Activated T-helper 1 cell treated with anti-CD3 and anti-CD28 coated beads, Interleukin-12 subunit alpha, Interleukin-12 subunit beta, Interleukin-2, Interleukin-4 antibody, amounts not matched to agents 30 ng/mL and 10 ng/mL and 1 ng/mL, durations not matched to agents 14 hours and 24 hours and 36 hours (primary cell): ENCODE measurements at regions not wholly inside any gene's neighbourhood (a gene's known extent, or its start where the extent isn't known, plus 50 kb on each side); places are given as distances from the start of the nearest gene placed in this dataset.

Experiments
- DNase-seq: peaks from one replicate; pipeline ENCODE4 v3.0.0; 2021; ENCODE audit warnings: low spot score
- H3K27ac Mint-ChIP-seq: one replicate; pipeline ENCODE4 v1.8.0; 2021; ENCODE audit warnings: mild to moderate bottlenecking, mixed read lengths
- H3K27me3 Mint-ChIP-seq: one replicate; pipeline ENCODE4 v1.8.0; 2022; ENCODE audit warnings: mild to moderate bottlenecking, moderate library complexity, mixed read lengths; ENCODE audit not compliant: insufficient read depth
- H3K36me3 Mint-ChIP-seq: one replicate; pipeline ENCODE4 v1.8.0; 2021; ENCODE audit warnings: low read depth, mixed read lengths
- H3K4me1 Mint-ChIP-seq: one replicate; pipeline ENCODE4 v1.8.0; 2021; ENCODE audit warnings: low read depth, mixed read lengths
- H3K4me3 Mint-ChIP-seq: one replicate; pipeline ENCODE4 v1.8.0; 2021; ENCODE audit warnings: mild to moderate bottlenecking, moderate library complexity, mixed read lengths
- H3K9me3 Mint-ChIP-seq: one replicate; pipeline ENCODE4 v1.8.0; 2021; ENCODE audit warnings: mixed read lengths
- intact Hi-C: fragments of 100-400 bp; cut with micrococcal nuclease; formaldehyde crosslinking; loops from one replicate; pipeline ENCODE4 v1.15.1; 2024

- DNase-seq, result no peak
- Mint-ChIP-seq H3K27ac (no peak overlapping the region), H3K4me3 (no peak overlapping the region), H3K9me3 (no peaks in the 10 kb centered on the region), H3K4me1 (no peaks in the 10 kb centered on the region), H3K27me3 (no peaks in the 10 kb centered on the region), H3K36me3 (no peaks in the 10 kb centered on the region)
- intact Hi-C loops, result no loop called here
Measured at GRCh38 chr6:77403424-77403823, 59.9 kb downstream of the HTR1B start.

DNA sequence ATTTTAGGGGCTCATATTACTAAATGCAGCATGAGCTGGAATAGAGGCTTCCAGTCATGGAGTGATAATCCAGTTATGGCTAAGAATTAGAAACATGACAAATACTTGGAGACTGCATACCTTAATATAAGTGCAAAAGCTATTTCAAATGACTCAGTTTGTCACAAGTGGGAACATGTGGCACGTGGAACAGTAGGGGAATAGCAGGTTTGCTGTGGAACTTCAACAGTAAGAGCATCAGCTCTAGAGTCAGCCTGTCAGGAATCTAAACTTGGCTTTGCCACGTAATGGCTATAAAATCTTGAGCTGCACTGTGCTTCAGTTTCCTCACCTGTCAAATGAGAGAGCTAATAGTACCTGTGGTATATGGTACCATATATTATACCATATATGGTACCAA is 62.1 kb downstream of the HTR1B start:
- intact Hi-C loops, result no loop called here
- Mint-ChIP-seq H3K36me3 (no peaks in the 10 kb centered on the region), H3K4me3 (no peak overlapping the region), H3K27ac (no peak overlapping the region), H3K9me3 (no peaks in the 10 kb centered on the region), H3K27me3 (no peaks in the 10 kb centered on the region), H3K4me1 (no peaks in the 10 kb centered on the region)
- no peak for DNase-seq

GRCh38 chr6:77397561-77397960 is 65.7 kb downstream of the HTR1B start:
- Mint-ChIP-seq H3K36me3 (no peaks in the 10 kb centered on the region), H3K4me1 (no peaks in the 10 kb centered on the region), H3K4me3 (no peak overlapping the region), H3K9me3 (no peaks in the 10 kb centered on the region), H3K27ac (no peak overlapping the region), H3K27me3 (no peaks in the 10 kb centered on the region)
- intact Hi-C loops, result no loop called here
- no peak for DNase-seq

DNA sequence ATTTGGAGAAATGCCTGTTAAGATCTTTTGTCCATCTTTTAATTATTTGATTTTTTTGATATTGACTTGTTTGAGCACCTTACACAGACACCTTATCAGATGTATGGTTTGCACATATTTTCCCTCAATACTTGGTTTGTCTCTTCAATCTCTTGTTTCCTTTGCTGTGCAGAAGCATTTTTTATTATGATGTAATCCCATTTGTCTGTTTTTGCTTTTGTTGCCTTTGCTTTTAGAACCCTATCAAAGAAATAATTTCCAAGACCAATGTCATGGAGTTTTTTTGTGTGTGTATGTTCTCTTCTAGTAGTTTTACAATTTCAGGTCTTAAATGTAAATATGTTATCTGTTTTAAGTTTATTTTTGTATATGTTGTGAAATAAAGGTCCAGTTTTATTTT is 73.9 kb downstream of the HTR1B start:
- Mint-ChIP-seq H3K4me1 (no peaks in the 10 kb centered on the region), H3K9me3 (peaks cover 4% of the 10 kb centered on the region), H3K36me3 (no peaks in the 10 kb centered on the region), H3K27me3 (no peaks in the 10 kb centered on the region), H3K4me3 (no peak overlapping the region), H3K27ac (no peak overlapping the region)
- DNase-seq, result no peak
- intact Hi-C loops, result no loop called here

GRCh38 chr6:77383026-77383425 is 80.3 kb downstream of the HTR1B start:
- Mint-ChIP-seq H3K4me1 (no peaks in the 10 kb centered on the region), H3K4me3 (no peak overlapping the region), H3K27me3 (no peaks in the 10 kb centered on the region), H3K27ac (no peak overlapping the region), H3K9me3 (peaks cover 14% of the 10 kb centered on the region), H3K36me3 (no peaks in the 10 kb centered on the region)
- DNase-seq, result no peak
- intact Hi-C loops, result no loop called here

- intact Hi-C loops, result no loop called here
- Mint-ChIP-seq H3K27ac (no peak overlapping the region), H3K4me3 (no peak overlapping the region), H3K9me3 (peaks cover 1% of the 10 kb centered on the region), H3K36me3 (no peaks in the 10 kb centered on the region), H3K27me3 (no peaks in the 10 kb centered on the region), H3K4me1 (no peaks in the 10 kb centered on the region)
- DNase-seq, result no peak
Measured at GRCh38 chr6:77373955-77374354, 89.3 kb downstream of the HTR1B start.

DNA sequence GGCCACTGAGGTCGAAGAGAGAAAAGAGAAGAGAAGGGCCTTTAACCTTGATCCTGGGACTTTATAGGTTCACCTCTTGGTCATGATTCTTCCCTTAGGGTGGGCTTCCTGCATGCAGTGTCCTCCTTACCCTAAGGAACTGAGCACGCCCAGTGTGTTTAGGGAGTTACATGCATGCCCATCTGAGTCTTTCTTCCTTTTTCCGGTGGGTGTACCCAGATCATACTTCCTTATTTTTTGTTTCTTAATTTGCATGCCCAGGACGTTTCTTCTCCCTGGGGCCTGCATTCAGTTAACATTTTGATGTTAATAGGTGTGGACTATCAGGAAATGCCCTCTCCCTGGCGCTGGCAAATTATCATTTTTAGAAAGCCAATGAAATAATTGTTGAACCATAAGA is 91.5 kb downstream of the HTR1B start:
- H3K27ac Mint-ChIP-seq, result no peak overlapping the region
- no peaks in the 10 kb centered on the region for H3K27me3 Mint-ChIP-seq

DNA sequence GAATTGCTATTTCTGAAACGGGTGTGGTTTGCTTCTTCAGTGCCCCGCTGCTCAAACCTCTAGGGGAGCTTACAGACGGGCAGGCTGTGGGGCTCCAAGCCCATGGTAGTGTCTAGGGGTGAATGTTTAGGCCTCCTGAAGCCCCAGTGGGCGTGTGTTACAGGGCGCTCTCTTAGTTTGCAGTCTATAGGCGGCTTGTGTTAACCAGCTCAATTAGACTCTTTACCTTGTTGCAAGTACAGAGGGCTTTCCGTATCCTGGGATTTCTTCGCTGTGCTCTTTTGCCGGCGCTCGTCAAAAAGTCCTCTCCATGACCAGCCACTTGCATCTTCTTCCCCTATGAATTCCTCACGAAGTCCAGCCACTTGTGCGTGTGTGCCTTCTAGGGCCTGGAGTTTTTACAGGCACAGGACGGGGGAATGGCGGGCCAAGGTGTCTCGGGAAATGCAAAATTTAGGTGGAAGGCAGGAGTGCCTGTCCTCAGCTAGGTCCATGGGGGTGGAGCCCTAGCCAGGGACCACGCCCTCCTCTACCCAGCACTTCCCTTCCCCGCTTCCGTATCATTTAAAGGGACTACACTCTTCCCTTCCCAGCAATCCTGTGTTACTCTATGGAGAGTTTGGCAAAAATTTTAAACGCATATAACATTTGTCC is 94.5 kb downstream of the HTR1B start:
- Mint-ChIP-seq H3K4me3 (no peak overlapping the region), H3K36me3 (no peaks in the 10 kb centered on the region), H3K27me3 (no peaks in the 10 kb centered on the region), H3K4me1 (no peaks in the 10 kb centered on the region), H3K9me3 (peaks cover 4% of the 10 kb centered on the region), H3K27ac (no peak overlapping the region)
- intact Hi-C loops, result no loop called here
- no peak for DNase-seq

More for the DNA sequence above, 91.5 kb downstream of the HTR1B start:
- intact Hi-C loops, result no loop called here
- no peaks in the 10 kb centered on the region for H3K4me1 Mint-ChIP-seq
- no peak for DNase-seq
- H3K9me3 Mint-ChIP-seq, result no peaks in the 10 kb centered on the region
- H3K36me3 Mint-ChIP-seq, result no peaks in the 10 kb centered on the region
- H3K4me3 Mint-ChIP-seq, result no peak overlapping the region

- no peaks in the 10 kb centered on the region for H3K27me3 Mint-ChIP-seq
- H3K36me3 Mint-ChIP-seq, result no peaks in the 10 kb centered on the region
- H3K4me3 Mint-ChIP-seq, result no peak overlapping the region
- peaks cover 6% of the 10 kb centered on the region for H3K9me3 Mint-ChIP-seq
- no peak overlapping the region for H3K27ac Mint-ChIP-seq
- no peaks in the 10 kb centered on the region for H3K4me1 Mint-ChIP-seq
- intact Hi-C loops, result no loop called here
- DNase-seq, result no peak
Measured at GRCh38 chr6:77366798-77367197, 96.5 kb downstream of the HTR1B start.

DNA sequence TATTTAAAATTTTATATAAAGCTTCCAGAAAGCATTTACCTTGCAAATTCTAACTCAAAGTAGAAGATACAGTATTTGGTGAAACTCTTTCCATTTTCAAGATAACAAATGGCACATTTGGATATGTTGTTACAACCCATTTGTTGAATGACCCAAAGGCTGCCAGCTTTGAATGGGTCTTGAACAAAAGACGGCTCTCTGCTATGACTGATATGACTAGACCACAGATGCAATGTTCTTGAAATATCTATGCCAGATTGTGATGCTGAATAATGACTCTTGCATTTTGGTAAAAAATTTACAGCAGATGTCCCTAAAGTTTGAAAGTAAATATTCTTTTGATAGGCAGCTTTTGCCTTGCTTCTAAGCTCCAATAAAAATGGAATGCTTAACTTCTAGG is 99.6 kb downstream of the HTR1B start:
- no peak overlapping the region for H3K4me3 Mint-ChIP-seq
- intact Hi-C loops, result no loop called here
- peaks cover 7% of the 10 kb centered on the region for H3K9me3 Mint-ChIP-seq
- no peaks in the 10 kb centered on the region for H3K27me3 Mint-ChIP-seq
- no peaks in the 10 kb centered on the region for H3K36me3 Mint-ChIP-seq
- no peak for DNase-seq
- peaks cover 4% of the 10 kb centered on the region for H3K4me1 Mint-ChIP-seq
- H3K27ac Mint-ChIP-seq, result no peak overlapping the region

DNA sequence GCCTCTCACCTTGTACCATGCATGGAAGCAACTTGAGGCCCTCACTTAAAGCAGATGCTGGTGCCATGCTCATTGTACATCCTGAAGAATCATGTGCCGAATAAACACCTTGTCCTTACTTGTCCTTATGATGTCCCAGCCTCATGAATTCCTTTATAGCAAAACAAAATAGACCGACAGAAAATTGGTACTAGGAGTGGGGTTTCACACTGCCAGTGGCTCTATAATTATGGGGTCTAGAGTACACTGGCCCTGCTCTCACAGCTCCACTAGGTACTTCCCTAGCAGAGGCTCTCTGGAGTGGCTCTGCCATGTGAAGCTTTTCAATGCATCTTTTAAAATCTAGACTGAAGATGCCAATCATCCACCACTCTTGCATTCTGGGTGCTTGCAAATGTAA is 101.2 kb downstream of the HTR1B start:
- no peak overlapping the region for H3K4me3 Mint-ChIP-seq
- no peaks in the 10 kb centered on the region for H3K36me3 Mint-ChIP-seq
- H3K27me3 Mint-ChIP-seq, result no peaks in the 10 kb centered on the region
- no peak for DNase-seq
- H3K9me3 Mint-ChIP-seq, result peaks cover 7% of the 10 kb centered on the region
- peaks cover 4% of the 10 kb centered on the region for H3K4me1 Mint-ChIP-seq
- intact Hi-C loops, result no loop called here
- no peak overlapping the region for H3K27ac Mint-ChIP-seq

DNA sequence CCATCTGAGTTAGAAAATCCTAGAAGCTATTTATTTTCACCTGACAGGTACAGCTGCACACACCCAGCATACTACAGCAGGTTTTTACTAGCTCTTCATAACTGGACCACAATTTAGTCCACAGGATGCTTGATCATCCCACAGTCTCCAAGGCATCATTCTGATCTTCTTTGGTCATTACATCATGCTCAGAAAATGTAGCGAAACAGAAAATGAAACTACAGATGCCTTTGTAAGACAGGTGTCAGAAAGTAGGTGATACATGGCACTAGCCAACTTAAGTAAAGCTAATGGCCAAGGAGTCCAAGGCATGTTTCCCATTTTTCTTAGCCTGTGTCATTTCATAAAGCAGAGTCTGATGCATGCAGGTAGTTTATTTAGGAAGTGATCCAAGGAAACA is 102.3 kb downstream of the HTR1B start:
- Mint-ChIP-seq H3K4me3 (no peak overlapping the region), H3K27ac (no peak overlapping the region), H3K27me3 (no peaks in the 10 kb centered on the region), H3K4me1 (peaks cover 4% of the 10 kb centered on the region), H3K36me3 (no peaks in the 10 kb centered on the region), H3K9me3 (peaks cover 4% of the 10 kb centered on the region)
- no peak for DNase-seq
- intact Hi-C loops, result no loop called here

DNA sequence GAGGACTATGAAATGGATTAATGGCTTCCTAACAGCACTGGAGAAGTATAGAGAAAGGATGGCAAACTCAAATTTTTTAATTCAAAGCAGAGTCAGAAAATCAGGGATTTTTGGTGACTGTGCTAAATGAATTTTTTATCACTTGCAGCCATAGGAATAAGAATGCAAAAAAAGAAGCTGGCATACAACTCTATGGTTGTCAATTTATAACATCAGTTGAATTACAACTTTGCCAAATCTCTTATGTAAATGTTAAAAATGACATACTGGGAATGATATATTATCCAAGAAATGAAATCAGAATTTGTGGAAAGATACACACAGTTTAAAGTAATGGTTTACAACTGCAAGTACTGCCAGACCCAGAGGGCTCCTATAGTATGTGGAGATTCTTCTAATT is 106.5 kb downstream of the HTR1B start:
- Mint-ChIP-seq H3K27me3 (no peaks in the 10 kb centered on the region), H3K27ac (no peak overlapping the region), H3K36me3 (no peaks in the 10 kb centered on the region), H3K9me3 (peaks cover 1% of the 10 kb centered on the region), H3K4me3 (no peak overlapping the region), H3K4me1 (peaks cover 4% of the 10 kb centered on the region)
- no peak for DNase-seq
- intact Hi-C loops, result no loop called here

- intact Hi-C loops, result no loop called here
- DNase-seq, result no peak
- Mint-ChIP-seq H3K36me3 (no peaks in the 10 kb centered on the region), H3K27ac (no peak overlapping the region), H3K27me3 (no peaks in the 10 kb centered on the region), H3K9me3 (no peaks in the 10 kb centered on the region), H3K4me3 (no peak overlapping the region), H3K4me1 (no peaks in the 10 kb centered on the region)
Measured at GRCh38 chr6:77354581-77354980, 108.7 kb downstream of the HTR1B start.
